NCI-H226 (cell line): ENCODE measurements at regions not wholly inside any gene's neighbourhood (a gene's known extent, or its start where the extent isn't known, plus 50 kb on each side); places are given as distances from the start of the nearest gene placed in this dataset.
A peak's percentile ranks its signal among the peaks of the same experiment; 100 is the strongest.

Source experiments
- DNase-seq: peaks from one replicate; pipeline ENCODE4 v3.0.0-alpha.2; 2015

- DNase-seq = no peak
Observed at GRCh38 chr3:23029001-23029400, 174.1 kb upstream of the UBE2E2 start.

GRCh38 chr3:23035927-23036640, 167.0 kb upstream of the UBE2E2 start:
- no peak for DNase-seq

DNA sequence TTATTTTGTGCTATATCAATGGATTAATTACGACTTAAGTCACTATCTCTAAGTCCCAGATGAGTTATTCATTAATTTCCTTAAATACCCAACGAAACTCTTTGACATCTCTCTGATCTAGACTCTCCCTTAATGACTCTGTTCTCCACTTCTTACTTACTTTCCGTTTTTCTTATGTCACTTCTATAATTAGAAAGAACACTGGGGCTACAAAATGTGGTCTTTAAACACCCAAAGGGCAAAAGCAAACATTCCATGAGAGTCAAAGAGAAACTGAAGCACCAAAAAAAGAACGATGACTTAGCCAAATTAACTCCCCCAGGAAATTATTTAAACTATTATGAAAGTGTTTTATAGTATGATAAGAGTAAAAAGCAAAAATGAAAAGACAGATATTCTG, 166.4 kb upstream of the UBE2E2 start:
- no peak for DNase-seq

DNA sequence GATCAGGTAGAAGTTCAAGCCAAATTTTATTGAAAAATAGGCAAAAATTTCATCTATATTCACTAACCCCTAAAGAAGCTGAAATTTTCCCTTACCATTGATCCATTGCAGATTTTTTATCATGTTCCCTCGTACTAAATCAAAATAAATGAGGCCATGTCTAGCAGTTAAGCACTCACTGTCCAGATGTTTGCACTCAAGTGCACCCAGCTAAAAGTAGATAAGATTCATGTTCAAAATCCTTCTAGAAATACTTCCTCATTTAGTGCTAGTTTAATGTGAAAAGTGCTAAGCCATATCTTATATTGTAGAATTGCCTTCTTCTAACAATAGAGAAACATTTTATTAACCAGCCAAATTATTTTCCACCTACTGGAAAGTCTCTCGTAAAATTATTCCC, 164.7 kb upstream of the UBE2E2 start:
- no peak for DNase-seq

GRCh38 chr3:23041918-23042696, 161.0 kb upstream of the UBE2E2 start:
- DNase-seq = peak; percentile 73

- DNase-seq = no peak
Observed at GRCh38 chr3:23044463-23044862, 158.7 kb upstream of the UBE2E2 start.

- no peak for DNase-seq
Observed at GRCh38 chr3:23046536-23046935, 156.6 kb upstream of the UBE2E2 start.

DNA sequence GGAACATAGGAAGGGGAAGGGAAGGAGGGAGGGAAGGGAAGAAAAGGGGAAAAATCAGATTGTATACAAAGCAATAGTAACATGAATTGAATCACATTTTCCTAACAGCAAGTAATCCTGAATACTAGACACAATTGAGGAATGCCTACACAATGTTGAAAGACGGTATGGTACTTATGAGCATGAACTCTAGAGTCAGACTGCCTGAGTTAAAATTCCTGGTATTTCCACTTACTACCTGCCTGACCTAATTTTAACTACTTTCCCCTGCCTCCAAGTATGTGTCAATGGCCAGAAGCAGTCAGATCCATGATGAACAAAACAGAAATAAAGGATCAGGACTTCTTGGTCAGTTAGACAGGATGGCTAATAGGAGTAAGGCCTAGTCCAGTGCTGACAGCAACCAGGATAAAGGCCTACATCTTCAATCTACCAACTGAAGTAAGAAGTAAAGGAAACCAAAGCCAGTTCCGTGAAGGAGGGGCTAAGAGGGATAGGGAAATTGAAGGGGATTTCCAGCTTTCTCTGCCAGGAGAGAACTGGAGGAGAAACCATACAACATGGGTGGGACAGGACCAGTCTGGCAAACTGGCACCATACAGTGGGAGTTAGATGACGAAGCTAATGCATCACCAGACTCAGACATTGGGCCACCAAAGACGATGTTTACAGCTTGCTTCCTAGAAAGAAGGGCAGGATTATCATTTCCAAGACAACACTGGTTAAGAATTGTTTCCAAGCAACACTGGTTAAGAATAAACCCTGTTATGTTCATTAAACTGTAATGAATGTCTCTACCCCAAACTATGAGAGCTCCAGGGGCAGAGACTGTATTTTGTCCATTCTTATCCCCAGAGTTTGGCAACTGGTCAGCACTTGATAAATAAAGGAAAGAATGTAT, 151.6 kb upstream of the UBE2E2 start:
- DNase-seq = no peak

GRCh38 chr3:23052208-23052607, 150.9 kb upstream of the UBE2E2 start:
- DNase-seq = no peak

- peak; percentile 51 for DNase-seq
Observed at GRCh38 chr3:23052620-23053019, 150.5 kb upstream of the UBE2E2 start.

DNA sequence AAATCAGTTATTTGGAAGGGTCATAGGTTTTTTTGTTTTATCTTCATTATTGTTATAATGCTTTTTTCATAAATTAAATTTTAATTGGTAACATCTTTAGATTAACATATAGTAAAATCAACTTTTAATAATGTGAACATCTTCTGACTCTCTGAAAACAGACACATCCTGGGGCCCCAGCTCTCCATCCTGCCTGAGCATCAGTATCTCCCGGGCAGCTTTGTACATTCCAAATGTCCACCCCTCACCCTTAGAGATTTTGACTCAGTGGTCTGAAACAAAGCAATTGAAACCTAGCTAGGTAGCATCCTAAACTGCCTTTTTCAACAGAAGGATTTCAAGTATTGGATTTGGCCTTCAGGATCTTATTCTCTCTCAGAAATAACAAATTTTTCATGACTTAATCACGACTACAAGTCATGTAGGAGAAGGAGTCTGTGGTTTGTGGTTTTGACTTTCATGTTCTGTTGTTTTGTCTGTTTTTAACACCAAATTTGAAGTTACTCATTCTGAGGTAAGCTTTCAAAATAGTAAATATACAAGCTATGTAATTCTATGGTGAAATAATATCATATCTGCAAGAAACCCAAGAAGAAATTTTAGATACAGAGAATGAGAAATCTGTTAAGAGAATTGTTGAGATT, 147.3 kb upstream of the UBE2E2 start:
- peak; percentile 82 for DNase-seq

DNA sequence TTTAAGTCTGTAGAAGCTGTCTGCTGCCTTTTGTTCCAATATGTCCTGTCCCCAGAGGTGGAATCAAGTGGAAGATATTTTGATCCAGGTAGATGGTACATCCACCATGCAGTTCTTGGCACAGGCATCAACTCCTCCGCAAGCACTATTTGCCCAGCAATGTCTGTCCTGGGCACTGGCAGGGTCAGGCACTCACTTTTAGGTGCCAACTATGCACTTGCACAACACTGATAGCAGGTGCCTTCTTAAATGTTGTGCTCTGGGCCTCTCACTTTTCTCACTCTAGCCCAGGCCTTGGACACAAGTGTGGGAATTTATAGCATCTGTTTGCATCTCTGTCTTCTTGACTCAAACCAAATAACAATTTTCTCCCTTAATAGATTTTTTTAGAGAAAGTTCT, 140.5 kb upstream of the UBE2E2 start:
- no peak for DNase-seq

DNA sequence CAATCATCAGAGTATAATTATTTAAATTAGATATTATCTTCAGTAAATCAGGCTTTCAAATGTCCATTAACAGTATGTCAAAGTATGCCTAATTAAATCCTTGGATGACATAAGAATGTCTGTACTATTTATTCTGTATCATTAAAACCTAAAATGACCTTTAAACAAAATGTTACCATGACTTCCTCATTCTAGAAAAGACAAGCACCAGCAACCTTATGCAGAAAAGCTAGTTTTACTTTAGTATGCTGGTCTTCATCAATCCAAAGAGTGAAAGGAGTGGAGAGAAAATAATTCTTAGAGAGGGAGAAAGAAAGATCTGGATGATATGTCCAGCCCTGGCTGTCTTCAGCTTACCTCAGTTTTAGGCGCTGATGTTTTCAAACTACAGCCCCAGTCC, 140.1 kb upstream of the UBE2E2 start:
- DNase-seq = no peak

DNA sequence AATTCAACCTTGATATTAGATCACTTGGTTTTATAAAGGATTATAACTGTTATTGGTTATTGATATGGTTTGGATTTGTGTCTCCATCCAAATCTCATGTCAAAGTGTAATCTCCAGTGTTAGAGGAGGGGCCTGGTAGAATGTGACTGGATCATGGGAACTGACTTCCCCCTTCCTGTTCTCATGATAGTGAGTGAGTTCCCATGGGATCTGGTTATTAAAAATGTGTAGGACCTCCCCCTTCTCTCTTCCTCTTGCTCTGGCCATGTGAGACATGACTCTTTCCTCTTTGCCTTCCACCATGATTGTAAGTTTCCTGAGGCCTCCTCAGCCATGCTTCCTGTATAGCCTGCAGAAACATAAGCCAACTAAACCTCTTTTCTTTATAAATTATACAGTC, 136.0 kb upstream of the UBE2E2 start:
- no peak for DNase-seq

DNA sequence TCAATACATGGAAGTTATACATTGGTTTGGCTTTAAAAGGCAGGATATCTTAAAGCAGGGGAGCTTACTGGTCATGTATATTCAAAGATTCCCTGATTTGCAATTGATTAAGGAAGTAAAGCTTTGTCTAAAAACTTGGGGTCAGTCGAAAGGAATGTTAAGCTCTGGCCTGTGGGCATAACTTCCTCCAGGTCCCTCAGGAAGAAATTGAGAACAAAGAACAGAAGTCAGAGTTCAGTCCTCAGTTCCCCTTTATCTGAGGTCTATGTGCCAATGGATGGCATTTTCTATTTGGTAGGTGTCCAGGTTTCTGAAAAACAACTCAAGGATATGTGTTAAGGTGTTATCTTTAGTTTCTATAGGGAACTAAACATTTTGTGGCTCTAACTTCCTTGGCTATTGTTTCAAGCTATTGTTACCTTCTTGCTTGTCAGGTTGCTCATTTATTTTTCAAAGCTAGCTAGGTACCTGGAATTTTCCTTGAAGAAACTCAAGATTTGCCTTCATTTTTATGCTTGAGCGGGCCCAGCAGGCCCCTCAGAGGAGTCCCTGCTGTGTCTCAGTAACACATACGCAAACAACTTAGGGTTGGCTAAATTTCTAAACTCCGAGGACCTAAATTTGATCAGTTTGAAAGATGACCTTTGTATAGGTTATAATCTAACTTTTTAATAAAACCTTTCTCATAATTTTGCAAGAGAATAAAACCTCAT, 135.0 kb upstream of the UBE2E2 start:
- DNase-seq = no peak

GRCh38 chr3:23071296-23071695, 131.8 kb upstream of the UBE2E2 start:
- DNase-seq = no peak

GRCh38 chr3:23071758-23072157, 131.4 kb upstream of the UBE2E2 start:
- DNase-seq = no peak

- no peak for DNase-seq
Observed at GRCh38 chr3:23072693-23073092, 130.4 kb upstream of the UBE2E2 start.

GRCh38 chr3:23073724-23074305, 129.3 kb upstream of the UBE2E2 start:
- no peak for DNase-seq

DNA sequence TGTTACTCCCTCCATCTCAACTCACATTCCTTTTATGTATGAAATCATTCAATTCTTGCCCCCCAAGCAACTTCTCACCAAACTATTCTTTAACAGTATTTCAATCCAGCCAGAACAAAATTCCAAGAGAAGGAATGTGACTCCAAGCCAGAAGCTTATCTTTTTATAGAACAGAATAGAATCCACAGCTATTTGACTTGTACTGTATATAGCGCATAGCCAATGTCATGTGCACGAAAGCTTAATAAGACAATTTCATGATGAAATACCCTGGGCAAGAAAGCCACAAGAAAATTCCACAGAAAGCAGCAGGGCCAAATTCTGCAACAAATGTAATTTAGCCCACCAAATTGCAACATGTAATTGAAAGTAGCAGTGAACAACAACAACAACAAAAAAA, 127.6 kb upstream of the UBE2E2 start:
- peak; percentile 90 for DNase-seq

- no peak for DNase-seq
Observed at GRCh38 chr3:23076437-23076836, 126.7 kb upstream of the UBE2E2 start.

GRCh38 chr3:23077126-23077525, 126.0 kb upstream of the UBE2E2 start:
- DNase-seq = no peak
